Posterior cingulate gyrus (tissue), 11 donors: ENCODE measurements at regions not wholly inside any gene's neighbourhood (a gene's known extent, or its start where the extent isn't known, plus 50 kb on each side); places are given as distances from the start of the nearest gene placed in this dataset.

Experiments used
- DNase-seq, 10 donors: peaks; one replicate each; pipeline versions ENCODE4 v3.0.0 to v3.0.0-alpha.2; 2020 to 2021; ENCODE audit warnings: mixed read lengths in 3 of 10
- intact Hi-C: fragments of 100-400 bp; cut with DNase I; formaldehyde crosslinking; loops from one replicate; pipeline ENCODE4 v1.15.1; 2023

DNA sequence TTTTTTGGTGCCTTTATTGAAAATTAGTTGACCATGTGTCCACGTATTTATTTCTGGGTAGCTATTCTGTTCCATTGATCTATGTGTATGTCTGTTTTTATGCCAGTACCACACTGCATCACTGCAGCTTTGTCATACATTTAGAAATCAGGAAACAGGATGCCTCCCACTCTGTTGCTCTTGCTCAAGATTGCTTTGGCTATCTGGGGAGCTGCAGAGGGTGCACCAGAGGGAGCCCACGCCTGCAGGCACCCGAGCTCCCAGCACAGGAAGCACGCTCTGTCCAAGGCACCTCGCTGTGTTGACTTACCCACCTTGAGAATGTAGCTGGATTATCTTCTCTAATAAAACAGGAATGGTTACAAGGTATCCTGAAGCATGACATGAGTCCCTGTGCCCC lies 301.7 kb downstream of the TCERG1L start:
- DNase-seq, result peak in 1 of 10 donors; percentile 9
- intact Hi-C loops, result no loop called here

- intact Hi-C loops, result no loop called here
- peak in 2 of 10 donors; percentile 50 to 74 for DNase-seq
Observed at GRCh38 chr10:131010965-131011575, 300.5 kb downstream of the TCERG1L start.

- intact Hi-C loops, result no loop called here
Observed at GRCh38 chr10:131011936-131012640, 299.4 kb downstream of the TCERG1L start.

DNA sequence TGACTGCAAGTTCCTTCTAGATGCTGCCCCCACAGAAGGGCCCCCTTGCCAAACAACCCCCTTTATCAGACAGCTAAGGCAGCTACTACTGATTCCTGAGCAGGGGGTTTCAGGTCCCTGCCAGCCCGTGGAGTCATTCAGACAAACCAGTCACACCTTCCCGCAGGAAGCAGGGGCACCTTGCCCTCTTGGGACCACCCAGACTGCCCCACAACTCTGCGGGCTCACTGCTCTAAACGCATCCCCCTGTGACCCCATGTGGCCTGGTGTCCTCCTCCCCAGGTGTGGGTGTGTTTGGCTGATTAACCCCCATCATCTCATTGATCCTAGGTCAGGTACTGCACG lies 298.9 kb downstream of the TCERG1L start:
- DNase-seq, result peak in 1 of 10 donors; percentile 44
- intact Hi-C loops, result no loop called here

More at GRCh38 chr10:131011936-131012640, 299.4 kb downstream of the TCERG1L start:
- DNase-seq, result no peak

DNA sequence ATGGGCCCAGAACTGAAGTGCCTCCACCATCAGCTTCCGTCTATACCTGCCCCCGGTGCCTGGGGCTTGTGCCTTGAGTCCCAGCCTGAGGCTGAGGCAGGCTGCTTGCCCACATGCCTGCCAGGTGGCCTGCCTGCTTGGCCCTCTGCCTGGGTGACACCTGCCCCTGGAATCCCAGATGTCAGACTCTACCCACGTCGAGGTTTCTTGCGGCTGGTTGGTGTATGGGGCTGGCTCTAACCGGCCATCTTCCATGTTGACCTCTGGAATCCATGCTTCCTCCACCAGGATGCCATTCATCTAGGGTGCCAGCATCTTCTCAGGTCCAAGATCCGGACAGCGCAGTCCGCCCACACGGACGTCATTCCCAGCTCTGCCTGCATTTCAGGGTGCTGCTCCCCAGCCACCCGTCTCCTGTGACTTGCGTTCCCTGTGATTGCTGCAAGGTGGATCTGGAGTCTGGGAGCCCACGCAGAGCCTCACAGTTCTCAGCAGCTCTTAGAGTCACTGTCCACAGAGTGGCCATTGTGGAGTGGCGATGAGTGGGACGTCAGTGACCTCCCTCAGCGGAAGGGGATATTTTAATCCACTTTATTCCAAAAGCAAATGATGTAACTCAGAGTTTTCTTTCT lies 298.1 kb downstream of the TCERG1L start:
- DNase-seq, result peak in 1 of 10 donors; percentile 69
- intact Hi-C loops, result no loop called here

- intact Hi-C loops, result no loop called here
- DNase-seq, result peak in 1 of 10 donors; percentile 61
Observed at GRCh38 chr10:131014271-131014670, 297.2 kb downstream of the TCERG1L start.

DNA sequence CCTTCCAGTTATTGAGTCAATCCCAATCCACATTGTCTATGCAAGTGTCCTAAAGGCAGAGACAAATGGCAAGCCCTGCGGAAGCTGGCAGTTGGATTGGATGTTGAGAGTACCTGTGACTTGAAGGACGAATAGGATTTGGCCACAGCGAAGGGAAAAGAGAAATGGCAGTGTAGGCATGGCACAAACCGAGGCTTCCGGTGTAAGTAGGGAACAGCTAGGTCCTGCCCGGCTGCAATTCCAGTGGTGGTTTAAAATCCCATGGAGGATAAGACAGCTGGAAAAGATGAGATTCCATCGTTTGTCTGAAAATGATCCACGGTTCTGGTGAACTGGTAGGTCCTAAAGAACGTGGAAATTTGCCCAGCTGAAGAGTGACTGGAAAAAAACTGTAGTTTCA lies 296.2 kb downstream of the TCERG1L start:
- no peak for DNase-seq
- intact Hi-C loops, result no loop called here

DNA sequence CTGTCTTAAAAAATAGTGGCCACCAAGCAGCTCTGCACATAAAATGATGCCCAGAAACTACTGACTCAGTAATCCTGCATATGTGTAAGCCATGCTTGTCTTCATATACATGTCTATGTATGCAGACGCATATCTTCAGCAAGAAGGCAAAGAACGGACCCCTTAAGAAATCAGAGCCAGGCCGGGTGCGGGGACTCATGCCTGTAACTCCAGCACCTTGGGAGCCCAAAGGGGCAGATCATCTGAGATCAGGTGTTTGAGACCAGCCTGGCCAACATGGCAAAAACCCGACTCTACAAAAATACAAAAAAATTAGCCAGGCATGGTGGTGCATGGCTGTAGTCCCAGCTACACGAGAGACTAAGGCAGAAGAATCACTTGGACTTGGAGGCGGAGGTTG lies 295.0 kb downstream of the TCERG1L start:
- intact Hi-C loops, result no loop called here
- DNase-seq, result peak in 2 of 10 donors; percentile 36 to 50

- intact Hi-C loops, result no loop called here
- peak in 1 of 10 donors; percentile 65 for DNase-seq
Observed at GRCh38 chr10:131017566-131018285, 293.8 kb downstream of the TCERG1L start.

DNA sequence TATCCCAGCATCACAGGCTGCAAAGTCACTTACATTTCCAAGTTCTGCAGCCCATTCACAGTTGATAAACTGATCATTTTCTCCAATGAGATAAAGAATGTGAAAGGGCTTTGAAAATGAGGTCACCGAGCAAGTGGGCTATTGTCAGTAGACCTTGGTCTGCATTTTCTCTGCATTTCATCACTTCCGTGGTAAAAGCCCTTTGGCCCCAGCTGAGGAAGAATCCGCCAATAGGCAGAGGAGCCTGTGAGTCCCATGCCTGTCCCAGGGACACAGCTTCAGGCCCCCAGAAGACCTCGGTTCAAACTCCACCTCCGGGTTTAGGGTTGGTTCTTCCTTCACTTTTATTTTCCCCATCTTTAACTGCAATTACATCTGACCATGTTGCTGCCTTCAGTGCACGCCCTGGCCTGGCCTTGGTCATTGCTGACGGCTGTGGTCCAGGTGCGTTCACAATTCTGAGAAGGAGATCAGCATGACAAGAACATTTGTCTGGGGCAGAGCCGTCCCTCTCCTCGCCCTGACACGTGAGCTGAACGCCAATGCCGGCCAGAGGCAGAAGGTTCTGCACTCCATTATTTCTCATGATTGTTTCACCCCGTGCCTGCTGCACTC lies 292.5 kb downstream of the TCERG1L start:
- DNase-seq, result peak in 1 of 10 donors; percentile 55
- intact Hi-C loops, result no loop called here

DNA sequence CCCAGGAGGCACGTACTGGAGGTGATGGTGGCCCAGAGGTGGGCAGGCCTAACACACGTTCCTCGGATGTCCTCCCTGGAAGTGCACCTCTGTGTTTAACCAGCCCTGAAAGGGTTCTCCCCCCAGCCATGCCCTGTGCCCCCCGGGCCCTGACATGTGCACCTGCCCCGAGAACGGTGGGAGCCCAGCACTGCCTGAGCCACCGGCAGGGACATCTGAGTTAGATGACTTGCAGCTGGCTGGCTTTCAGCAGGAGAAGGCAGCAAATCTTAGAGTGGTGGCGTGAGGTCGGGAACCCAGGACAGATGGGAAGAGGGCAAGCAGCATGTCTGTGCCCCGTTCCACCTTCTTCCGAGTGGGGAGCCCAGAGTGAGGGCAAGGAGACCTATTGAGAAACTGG lies 291.8 kb downstream of the TCERG1L start:
- peak in 1 of 10 donors; percentile 59 for DNase-seq
- intact Hi-C loops, result no loop called here

DNA sequence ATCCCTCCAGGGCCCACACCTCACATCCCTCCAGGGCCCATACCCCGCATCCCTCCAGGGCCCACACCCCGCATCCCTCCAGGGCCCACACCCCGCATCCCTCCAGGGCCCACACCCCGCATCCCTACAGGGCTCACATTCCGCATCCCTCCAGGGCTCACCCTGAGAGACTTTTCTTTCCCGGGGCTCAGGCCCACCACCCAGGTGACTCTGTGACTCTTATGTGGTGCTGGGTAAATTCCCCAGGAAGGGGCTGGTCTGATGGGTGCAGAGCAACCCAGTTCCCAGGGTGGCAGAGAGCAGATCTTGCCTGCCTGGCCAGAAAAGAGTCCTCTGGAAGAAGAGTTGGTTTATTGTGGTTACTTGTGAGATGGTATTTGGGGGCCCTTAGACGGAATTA lies 290.7 kb downstream of the TCERG1L start:
- DNase-seq, result peak in 1 of 10 donors; percentile 30
- intact Hi-C loops, result no loop called here

DNA sequence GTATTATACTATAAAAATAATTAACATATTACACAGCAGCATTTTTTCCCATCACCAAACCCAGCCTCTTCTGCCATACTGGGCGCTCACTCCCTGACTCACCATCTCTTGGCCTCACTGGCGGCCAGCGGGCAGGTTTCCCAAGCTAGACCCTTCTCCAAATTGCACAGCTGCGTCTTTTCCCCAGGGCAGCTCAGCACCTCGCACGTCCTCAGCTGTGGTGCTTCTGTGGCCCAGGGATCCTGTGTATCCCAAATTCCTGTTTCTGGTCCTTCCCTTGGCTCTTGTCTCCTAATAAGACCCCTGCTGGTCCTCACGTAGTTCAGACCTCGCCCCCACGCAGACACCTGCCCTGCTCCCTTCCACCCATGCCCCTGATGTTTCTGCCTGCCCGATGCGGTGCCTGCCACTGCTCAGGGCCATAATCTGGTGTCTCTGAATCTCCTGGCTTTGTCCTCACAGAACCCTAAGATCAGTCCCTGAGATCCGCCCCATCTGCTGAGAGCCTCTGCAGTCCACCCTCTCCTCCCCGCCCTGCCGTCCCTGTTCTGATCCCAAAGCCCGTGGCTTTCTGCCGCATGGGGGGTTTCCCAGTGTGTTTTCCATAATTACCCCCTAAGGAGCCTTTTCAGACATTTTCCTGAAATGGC lies 290.1 kb downstream of the TCERG1L start:
- intact Hi-C loops, result no loop called here
- DNase-seq, result peak in 2 of 10 donors; percentile 68 to 75

DNA sequence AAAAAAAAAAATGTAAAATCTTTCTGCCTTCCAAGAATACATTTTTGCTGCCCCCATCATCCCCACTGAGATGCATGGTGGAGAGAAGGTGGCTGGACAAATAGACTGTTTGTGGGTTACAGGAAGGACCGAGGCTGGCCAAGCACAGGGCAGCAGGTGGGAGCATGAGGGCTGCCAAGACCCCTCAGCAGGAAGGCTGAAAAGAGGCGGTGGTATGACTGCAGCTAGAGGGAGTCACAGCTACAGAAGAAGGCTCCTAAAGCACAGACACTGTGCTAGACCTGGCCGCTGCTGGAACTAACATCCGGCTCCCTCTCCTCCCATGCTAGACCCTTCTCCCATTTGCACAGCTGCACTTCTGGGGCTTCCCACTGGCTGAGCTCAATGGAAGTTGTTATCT lies 289.6 kb downstream of the TCERG1L start:
- DNase-seq, result peak in 2 of 10 donors; percentile 44 to 50
- intact Hi-C loops, result no loop called here

DNA sequence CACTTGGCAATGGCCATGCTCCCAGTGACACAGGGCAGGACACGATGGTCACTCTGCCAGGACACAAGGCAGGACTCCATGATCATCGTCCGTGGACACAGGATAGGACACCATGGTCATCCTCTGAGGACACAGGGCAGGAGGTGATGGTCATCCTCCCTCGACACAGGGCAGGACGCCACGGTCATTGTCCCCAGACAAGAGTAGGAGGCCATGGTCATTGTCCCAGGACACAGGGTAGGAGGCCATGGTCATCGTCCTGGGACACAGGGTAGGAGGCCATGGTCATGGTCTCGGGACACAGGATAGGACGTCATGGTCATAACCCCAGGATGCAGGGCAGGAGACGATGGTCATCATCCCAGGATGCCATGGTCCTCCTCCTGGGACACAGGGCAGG lies 289.2 kb downstream of the TCERG1L start:
- peak in 1 of 10 donors; percentile 73 for DNase-seq
- intact Hi-C loops, result no loop called here

DNA sequence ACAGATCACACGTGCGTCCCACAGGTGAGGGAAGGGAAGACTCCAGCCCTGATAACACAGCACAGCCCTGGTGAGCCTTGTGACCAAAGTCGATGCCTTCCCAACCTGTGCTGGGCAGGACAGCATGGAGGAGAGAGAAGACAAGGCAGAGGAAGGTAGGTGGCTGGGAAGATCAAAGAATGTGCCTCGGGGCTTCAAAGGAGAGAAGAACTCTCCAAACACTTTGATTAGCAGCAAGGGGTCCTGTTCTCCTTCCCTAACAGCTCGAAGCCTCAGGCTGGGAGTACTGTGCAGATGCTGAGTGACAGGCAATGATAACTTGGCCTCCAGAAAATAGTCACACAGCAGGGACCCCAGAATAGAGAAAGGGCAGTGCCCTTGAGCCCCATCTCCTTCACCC lies 288.5 kb downstream of the TCERG1L start:
- intact Hi-C loops, result no loop called here
- DNase-seq, result no peak

DNA sequence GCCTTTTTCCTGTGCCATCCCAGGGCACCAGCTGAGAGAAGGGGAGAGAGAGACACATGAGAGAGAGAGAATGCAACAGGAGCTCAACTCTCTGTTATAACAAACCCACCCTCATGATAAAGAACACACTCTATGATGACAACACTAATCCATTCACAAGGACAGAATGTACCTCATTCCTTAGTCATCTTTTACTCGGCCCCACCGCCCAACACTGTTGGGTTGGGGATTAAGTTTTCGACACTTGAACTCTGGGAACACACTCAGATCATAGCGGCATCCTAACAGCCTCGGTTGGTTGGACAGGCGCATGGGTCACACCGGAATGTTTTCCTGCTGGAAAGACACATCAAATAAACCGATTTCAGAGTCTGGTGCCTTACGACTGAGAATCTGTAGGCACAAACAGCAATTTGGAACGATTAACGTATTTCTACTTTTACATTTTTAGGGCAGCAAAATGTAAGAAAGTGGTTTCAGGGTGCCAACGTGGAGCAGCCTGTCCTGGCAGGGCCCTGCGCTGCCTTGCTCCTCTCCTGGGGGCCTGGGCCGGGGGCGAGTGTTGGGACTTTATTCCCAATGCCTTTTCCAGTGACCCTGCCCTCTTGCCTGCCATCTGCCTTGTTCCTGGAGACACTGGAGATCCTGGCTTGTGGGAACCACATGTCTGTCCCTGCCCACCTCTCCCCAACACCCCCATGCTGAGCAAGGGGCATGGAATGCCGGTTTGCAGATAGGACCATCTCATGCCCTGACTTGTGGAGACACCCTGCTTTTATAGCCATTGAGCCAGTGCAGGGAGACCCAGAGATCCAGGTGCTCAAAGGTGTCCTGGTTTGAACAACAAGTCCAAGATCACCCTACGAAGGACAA lies 287.0 kb downstream of the TCERG1L start:
- peak in 1 of 10 donors; percentile 51 for DNase-seq
- intact Hi-C loops, result no loop called here

- DNase-seq, result peak in 1 of 10 donors; percentile 32
- intact Hi-C loops, result no loop called here
Observed at GRCh38 chr10:131025333-131025732, 286.2 kb downstream of the TCERG1L start.

DNA sequence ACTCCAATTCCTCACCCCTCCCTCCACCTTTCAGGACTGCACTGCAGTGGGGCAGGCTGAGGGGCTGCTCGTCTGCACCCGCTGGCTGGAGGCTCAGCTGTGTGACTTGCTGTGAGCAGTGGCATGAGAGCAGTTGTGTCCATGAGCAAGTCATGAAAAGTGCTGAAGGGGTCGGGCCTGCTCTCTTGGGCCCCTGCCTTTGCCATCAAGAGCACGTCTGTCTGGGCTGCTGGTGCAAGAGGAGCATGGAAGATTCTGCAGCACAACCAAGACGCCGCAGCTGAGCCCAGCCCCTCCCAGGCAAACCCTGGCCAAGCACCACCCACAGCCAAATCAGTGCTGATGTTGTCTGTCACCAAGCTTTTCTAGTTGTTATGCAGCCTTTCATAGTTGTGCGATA lies 284.3 kb downstream of the TCERG1L start:
- DNase-seq, result no peak
- intact Hi-C loops, result no loop called here
